ENCODE measurements at regions not wholly inside any gene's neighbourhood (a gene's known extent, or its start where the extent isn't known, plus 50 kb on each side); places are given as distances from the start of the nearest gene placed in this dataset.
A peak's percentile ranks its signal among the peaks of the same experiment; 100 is the strongest.
"Not testable (repeated sequence)": the region's sequence is repeated elsewhere in the genome, so short reads cannot be mapped to it uniquely, and the experiment has no call there.

- DNase-seq = no peak
- intact Hi-C loops (cut with DNase I) = no loop called here
Observed at GRCh38 chr10:10054466-10054865, 963.2 kb upstream of the CELF2 start.

DNA sequence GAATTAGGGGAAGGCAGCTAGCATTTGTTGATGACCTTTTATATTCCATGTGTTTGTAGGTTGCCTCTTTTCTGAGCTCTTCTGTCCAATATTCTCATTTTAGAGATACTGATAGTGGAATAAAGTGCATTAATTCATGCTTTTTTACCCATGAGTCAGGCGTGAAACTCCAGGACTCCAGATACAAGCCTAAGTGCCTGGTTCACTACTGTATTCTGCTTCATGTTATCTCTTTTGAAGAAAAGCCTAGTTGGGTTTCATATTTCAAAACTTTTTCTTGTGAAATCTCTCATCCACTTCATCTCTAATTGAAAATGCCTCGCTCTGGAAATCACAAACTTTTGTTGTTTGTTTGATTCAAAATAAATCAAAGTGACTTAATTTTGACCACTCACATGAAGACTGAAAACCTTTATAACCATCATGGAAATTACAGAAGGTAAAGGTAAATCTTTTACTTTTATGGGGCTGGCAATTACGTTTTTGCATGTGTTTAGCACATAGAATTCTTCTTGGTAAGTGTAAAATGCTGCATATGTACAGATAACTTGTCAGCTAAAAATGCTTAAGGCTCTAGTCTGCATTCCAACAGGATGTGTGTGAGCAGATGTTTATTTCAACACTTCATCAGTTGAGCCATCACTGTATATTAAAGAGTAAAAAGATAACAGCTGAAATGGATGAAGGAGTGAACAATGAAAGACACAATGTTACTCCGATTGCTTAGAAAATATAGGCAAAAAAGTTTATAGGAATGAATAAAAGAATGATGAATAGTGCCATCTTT, 961.8 kb upstream of the CELF2 start:
- intact Hi-C loops (cut with DNase I) = no loop called here
- no peak for DNase-seq

GRCh38 chr10:10056961-10057360, 960.7 kb upstream of the CELF2 start:
- no peak for DNase-seq
- intact Hi-C loops (cut with DNase I) = no loop called here

- no peak for DNase-seq
- intact Hi-C loops (cut with DNase I) = no loop called here
Observed at GRCh38 chr10:10067644-10068043, 950.0 kb upstream of the CELF2 start.

DNA sequence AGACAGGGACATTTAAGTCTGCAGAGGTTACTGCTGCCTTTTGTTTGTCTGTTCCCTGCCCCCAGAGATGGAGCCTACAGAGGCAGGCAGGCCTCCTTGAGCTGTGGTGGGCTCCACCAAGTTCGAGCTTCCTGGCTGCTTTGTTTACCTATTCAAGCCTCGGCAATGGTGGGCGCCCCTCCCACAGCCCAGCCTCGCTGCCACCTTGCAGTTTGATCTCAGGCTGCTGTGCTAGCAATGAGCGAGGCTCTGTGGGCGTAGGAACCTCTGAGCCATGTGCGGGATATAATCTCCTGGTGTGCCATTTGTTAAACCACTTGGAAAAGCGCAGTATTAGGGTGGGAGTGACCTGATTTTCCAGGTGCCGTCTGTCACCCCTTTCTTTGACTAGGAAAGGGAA, 942.8 kb upstream of the CELF2 start:
- intact Hi-C loops (cut with DNase I) = not testable (repeated sequence)
- peak in 1 of 10 donors; percentile 59 for DNase-seq

DNA sequence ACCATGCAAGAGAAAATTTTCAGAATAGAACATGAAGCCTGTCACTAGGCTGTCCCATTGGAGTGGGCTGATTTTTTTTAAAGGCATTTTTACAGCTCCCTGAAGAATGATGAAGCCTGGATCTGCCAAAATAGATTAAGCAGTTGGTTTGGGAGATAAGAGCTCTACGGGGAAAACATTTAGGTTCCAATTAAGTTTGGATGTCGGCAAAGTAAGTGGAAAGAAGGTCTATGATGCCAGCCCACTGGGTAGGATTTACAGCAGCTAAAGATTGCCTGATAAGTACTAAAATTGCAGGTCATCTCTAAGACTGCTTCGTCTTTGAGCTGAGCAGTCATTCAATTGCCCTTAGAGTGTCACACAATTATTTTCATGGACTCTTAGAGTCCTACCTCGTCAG, 939.2 kb upstream of the CELF2 start:
- intact Hi-C loops (cut with DNase I) = no loop called here
- DNase-seq = no peak

GRCh38 chr10:10092581-10092980, 925.1 kb upstream of the CELF2 start:
- intact Hi-C loops (cut with DNase I) = no loop called here
- DNase-seq = peak in 2 of 10 donors; percentile 70 to 79

DNA sequence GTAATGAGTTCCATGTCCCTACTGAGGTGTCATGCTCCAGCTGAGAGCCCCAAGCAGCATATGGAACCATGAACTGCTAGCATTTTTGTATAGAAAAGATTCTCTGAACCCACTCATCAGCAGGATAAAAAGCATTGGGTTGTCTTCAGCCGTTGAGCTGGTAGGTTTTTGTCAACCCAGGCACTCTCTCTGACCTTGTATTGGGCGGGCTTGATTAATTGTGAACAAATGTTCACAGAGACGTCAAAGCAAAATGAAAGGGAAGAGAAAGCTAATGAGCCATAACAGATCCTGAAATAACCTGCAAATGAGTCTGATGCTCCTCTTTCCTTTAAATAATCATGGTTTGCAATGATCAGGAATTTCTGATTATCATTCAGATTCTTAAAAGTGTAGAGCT, 924.7 kb upstream of the CELF2 start:
- DNase-seq = no peak
- intact Hi-C loops (cut with DNase I) = no loop called here

DNA sequence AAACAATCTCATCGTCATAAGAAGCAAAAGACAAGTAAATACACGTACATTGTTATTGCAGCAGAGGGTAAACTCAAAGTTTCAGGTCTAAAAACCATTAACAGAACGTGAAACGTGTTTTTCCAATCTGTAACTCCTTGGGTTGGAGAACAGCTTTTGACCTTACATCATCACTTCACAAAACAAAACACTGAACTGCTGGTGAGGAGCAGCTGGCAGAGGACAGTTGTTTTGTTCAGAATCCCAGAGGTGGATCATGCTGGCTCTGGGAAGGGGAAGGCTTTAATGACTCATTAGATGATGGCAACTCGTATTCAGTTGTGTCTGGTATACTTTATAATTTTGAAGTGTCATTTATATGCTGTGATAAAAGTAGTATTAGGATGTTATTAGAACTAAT, 923.0 kb upstream of the CELF2 start:
- DNase-seq = no peak

DNA sequence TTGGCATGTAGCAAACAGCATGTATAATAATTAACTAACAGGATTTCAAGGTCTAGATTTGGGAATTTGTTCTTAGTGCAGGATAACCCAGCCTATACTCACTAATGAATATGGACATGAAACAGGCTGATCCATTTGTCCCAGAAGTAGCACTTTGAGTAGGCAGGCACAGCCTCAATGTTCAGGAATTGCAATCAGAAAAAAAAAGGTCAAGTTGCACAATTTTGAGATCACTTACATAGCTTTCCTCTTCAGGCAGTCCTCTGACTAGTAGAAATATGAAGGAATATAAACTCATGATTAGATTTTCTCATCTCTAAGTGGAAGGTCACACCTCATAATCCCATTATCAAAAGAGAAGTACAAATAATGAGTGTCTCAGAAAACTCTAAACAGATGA, 921.4 kb upstream of the CELF2 start:
- no peak for DNase-seq
- intact Hi-C loops (cut with DNase I) = no loop called here

More for the DNA sequence above, 923.0 kb upstream of the CELF2 start:
- intact Hi-C loops (cut with DNase I) = no loop called here

- intact Hi-C loops (cut with DNase I) = no loop called here
Observed at GRCh38 chr10:10096898-10097297, 920.8 kb upstream of the CELF2 start.

GRCh38 chr10:10101106-10101505, 916.6 kb upstream of the CELF2 start:
- DNase-seq = no peak
- intact Hi-C loops (cut with DNase I) = no loop called here

More at GRCh38 chr10:10096898-10097297, 920.8 kb upstream of the CELF2 start:
- no peak for DNase-seq

- DNase-seq = no peak
Observed at GRCh38 chr10:10110844-10111490, 906.7 kb upstream of the CELF2 start.

GRCh38 chr10:10118131-10118530, 899.5 kb upstream of the CELF2 start:
- intact Hi-C loops (cut with DNase I) = no loop called here
- DNase-seq = no peak

More at GRCh38 chr10:10110844-10111490, 906.7 kb upstream of the CELF2 start:
- intact Hi-C loops (cut with DNase I) = no loop called here

DNA sequence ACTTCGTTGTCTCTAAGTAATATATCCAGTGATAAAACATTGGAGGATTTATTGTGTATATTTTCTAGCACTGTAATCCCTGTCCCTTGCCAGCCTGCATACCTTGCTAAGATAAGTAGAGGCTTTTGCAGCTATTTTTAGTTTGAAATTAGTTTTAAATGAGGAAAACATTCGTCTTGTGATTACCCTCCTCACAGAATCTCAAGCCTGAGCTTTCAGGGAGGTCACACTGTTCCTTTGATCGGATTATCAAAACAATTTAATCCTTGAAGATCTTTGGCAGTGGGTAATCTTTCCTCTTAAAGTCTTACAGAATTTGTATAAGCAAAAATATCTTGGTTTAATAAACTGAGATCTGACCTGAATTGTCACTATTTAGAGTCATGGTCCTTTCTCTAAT, 897.0 kb upstream of the CELF2 start:
- intact Hi-C loops (cut with DNase I) = no loop called here
- DNase-seq = no peak

DNA sequence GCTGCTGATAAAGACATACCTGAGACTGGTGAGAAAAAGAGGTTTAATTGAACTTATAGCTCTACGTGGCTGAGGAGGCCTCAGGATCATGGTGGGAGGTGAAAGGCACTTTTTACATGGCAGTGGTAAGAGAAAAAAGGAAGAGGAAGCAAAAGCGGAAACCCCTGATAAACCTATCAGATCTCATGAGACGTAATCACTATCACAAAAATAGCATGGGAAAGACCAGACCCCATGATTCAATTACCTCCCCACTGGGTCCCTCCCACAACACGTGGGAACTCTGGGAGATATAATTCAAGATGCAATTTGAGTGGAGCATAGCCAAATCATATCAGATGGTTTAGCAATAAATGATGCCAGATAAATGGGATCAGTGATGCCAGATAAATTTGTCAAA, 892.0 kb upstream of the CELF2 start:
- intact Hi-C loops (cut with DNase I) = no loop called here
- DNase-seq = no peak

DNA sequence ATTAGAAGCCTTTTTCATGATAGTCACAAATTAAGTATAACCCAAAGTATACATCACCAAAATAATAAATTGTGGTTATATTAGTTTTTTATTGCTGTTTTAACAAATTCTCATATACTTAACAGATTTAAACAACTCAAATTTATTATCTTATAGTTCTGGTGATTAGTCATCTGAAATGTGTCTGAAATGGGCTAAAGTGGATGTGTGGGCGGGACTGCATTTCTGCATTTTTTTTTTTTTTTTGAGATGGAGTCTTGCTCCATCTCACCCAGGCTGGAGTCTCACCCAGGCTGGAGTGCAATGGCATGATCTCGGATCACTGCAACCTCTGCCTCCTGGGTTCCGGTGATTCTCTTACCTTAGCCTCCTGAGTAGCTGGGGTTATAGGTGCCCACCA, 891.5 kb upstream of the CELF2 start:
- intact Hi-C loops (cut with DNase I) = no loop called here
- no peak for DNase-seq

GRCh38 chr10:10128387-10128786, 889.3 kb upstream of the CELF2 start:
- no peak for DNase-seq
- intact Hi-C loops (cut with DNase I) = no loop called here

GRCh38 chr10:10130686-10131085, 887.0 kb upstream of the CELF2 start:
- intact Hi-C loops (cut with DNase I) = no loop called here
- no peak for DNase-seq

- intact Hi-C loops (cut with DNase I) = no loop called here
- DNase-seq = no peak
Observed at GRCh38 chr10:10132009-10132408, 885.7 kb upstream of the CELF2 start.

DNA sequence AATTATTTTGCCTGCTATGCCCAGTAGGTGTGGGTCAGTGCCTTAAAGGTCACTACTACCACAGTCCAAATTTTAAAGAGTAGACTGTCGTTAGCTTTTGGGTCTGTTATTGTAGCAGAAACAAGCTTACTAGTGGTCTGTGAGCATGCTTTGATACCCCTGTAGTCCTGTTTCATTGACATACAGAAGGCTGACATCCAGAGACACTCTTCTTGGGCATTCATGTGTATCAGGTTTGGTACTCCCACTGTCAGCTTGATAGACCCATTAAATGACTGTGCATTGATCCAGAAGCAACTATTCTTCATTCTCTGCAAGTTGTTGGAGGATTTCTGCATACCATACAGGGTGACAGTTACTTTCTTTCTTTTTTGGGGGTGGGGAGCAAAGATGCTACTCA, 884.4 kb upstream of the CELF2 start:
- DNase-seq = no peak
- intact Hi-C loops (cut with DNase I) = no loop called here

DNA sequence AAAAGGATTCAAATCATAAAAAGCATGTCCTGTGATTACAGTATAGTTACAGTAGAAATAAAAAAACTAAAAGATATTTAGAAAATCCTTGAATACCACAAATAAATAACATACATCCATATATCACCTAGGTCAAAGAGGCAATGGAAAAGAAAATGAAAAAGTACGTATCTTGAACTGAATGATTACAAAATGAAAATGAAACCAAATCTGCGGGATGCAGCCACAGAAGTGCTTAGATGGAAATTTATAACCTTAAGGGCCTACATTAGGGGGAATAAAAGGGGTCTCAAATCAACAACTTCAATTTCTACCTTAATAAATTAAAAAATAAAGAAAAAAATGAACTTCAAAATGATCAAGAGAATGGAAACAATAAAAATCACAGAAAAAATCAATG, 879.0 kb upstream of the CELF2 start:
- intact Hi-C loops (cut with DNase I) = no loop called here
- no peak for DNase-seq

Data from posterior cingulate gyrus (tissue), 11 donors.